Smooth muscle cell (in vitro differentiated cells): ENCODE measurements at regions not wholly inside any gene's neighbourhood (a gene's known extent, or its start where the extent isn't known, plus 50 kb on each side); places are given as distances from the start of the nearest gene placed in this dataset.

Experiments used
- DNase-seq: peaks from one replicate; lab custom pipeline; 2025; ENCODE audit not compliant: unreplicated experiment; lab: John Stamatoyannopoulos, UW
- H2AFZ ChIP-seq: fragments of 200-600 bp; sonication (generic); 2 replicates; pipeline ENCODE4 v1.6.0; 2016; ENCODE audit warnings: antibody characterized with exemption, low read depth, mild to moderate bottlenecking
- H3F3A ChIP-seq: fragments of 200-600 bp; sonication (generic); 2 replicates; pipeline ENCODE4 v1.6.0; 2017; ENCODE audit warnings: antibody characterized with exemption, low read depth
- H3K27ac ChIP-seq: fragments of 200-600 bp; sonication (generic); 2 replicates; pipeline ENCODE4 v1.5.1; 2016; ENCODE audit warnings: low read depth, mild to moderate bottlenecking
- H3K27me3 ChIP-seq: fragments of 200-600 bp; sonication (generic); 2 replicates; pipeline ENCODE4 v1.6.1; 2016; ENCODE audit warnings: low read depth, mild to moderate bottlenecking
- H3K36me3 ChIP-seq: fragments of 200-600 bp; sonication (generic); 2 replicates; pipeline ENCODE4 v1.5.1; 2016; ENCODE audit warnings: low read depth
- H3K4me1 ChIP-seq: fragments of 200-600 bp; sonication (generic); 2 replicates; pipeline ENCODE4 v1.5.1; 2016; ENCODE audit warnings: low read depth
- H3K4me2 ChIP-seq: fragments of 200-600 bp; sonication (generic); 2 replicates; pipeline ENCODE4 v1.6.0; 2016; ENCODE audit warnings: mild to moderate bottlenecking
- H3K4me3 ChIP-seq: fragments of 200-600 bp; sonication (generic); 2 replicates; pipeline ENCODE4 v1.5.1; 2016; ENCODE audit warnings: mild to moderate bottlenecking
- H3K79me2 ChIP-seq: fragments of 200-600 bp; sonication (generic); 2 replicates; pipeline ENCODE4 v1.6.0; 2016; ENCODE audit warnings: low read depth, mild to moderate bottlenecking
- H3K9ac ChIP-seq: fragments of 200-600 bp; sonication (generic); 2 replicates; pipeline ENCODE4 v1.6.0; 2016; ENCODE audit warnings: low read depth
- H3K9me3 ChIP-seq: fragments of 200-600 bp; sonication (generic); replicated peaks from 2 replicates; pipeline ENCODE4 v1.5.1; 2016; ENCODE audit warnings: low read depth
- H4K20me1 ChIP-seq: fragments of 200-600 bp; sonication (generic); 2 replicates; pipeline ENCODE4 v1.6.0; 2016; ENCODE audit warnings: low read depth
- whole genome bisulfite sequencing: methylation state at CpG from one replicate; pipeline ENCODE4 v1.1.7; 2016; ENCODE audit warnings: low lambda C conversion rate; 5-methylcytosine and 5-hydroxymethylcytosine counted together
- TF ChIP-seq, protein P1 (sequence below): fragments of 200-600 bp; sonication (generic); IDR thresholded peaks from 2 replicates; pipeline ENCODE4 v1.5.1; 2017; ENCODE audit warnings: borderline replicate concordance, mild to moderate bottlenecking, antibody characterized with exemption; ENCODE audit not compliant: insufficient read depth, poor library complexity, severe bottlenecking

DNA sequence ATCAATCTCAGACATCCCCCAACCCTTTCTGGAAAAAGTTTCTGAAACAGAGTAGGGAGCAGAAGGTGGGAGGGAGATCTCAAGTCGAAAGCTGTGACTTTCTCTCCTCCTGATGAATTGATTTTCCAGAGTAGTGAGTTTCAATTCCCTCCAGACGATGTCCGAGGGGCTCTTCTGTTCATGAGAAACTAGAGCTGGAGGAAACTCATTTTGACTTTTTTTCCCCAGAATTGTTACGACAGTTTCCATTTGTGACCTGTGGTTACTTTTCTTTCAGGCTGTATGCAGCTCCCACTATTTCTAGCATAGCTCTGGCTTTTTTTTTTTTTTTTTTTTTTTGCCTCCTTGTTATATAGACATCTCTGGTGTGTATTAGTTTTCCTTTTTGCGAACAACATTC lies 422.1 kb upstream of the SALL1 start:
- H3K79me2 ChIP-seq = no peaks in the 10 kb centered on the region

DNA sequence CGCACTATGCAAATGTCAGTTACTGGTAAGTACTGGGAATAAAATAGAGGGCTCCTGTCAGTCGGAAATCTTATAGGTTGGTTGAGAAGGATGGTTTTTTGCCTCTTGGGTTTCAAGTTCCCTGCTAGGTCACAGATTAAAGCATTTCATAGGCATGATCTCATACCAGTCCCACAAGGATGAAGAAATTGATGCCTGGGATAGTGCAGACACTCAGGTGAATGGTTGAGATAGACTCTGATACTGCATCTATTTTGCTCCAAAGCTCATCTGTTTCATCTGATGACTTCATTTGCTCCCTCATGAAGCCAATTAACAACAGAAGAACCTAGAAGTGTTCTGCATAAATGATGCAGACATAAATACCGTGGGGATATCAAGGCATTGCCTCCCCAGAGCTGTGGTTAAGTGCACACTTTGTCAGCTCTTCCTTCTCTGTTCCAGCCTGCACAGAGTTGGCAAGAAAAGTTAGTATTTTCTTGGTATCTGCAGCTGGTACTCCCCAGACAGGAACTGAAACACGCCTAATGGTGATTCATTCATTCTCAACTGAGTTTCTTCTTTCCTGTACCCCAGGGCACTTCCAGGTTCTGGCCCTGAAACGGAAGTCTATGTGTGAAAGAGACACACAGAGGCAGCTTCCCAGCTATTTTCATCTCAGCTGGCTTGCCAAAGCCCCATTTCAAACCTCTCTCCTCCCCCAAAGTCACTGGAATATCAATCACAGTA lies 418.3 kb upstream of the SALL1 start:
- TF ChIP-seq, protein P1, sequence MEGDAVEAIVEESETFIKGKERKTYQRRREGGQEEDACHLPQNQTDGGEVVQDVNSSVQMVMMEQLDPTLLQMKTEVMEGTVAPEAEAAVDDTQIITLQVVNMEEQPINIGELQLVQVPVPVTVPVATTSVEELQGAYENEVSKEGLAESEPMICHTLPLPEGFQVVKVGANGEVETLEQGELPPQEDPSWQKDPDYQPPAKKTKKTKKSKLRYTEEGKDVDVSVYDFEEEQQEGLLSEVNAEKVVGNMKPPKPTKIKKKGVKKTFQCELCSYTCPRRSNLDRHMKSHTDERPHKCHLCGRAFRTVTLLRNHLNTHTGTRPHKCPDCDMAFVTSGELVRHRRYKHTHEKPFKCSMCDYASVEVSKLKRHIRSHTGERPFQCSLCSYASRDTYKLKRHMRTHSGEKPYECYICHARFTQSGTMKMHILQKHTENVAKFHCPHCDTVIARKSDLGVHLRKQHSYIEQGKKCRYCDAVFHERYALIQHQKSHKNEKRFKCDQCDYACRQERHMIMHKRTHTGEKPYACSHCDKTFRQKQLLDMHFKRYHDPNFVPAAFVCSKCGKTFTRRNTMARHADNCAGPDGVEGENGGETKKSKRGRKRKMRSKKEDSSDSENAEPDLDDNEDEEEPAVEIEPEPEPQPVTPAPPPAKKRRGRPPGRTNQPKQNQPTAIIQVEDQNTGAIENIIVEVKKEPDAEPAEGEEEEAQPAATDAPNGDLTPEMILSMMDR = no peak
- no peak overlapping the region for H3K27ac ChIP-seq
- no peaks in the 10 kb centered on the region for H3K36me3 ChIP-seq
- no peak overlapping the region for H3K9ac ChIP-seq
- no peak overlapping the region for H2AFZ ChIP-seq
- H3F3A ChIP-seq = no peaks in the 10 kb centered on the region
- H3K4me1 ChIP-seq = no peaks in the 10 kb centered on the region
- no peaks in the 10 kb centered on the region for H3K79me2 ChIP-seq
- no peak overlapping the region for H3K4me3 ChIP-seq
- WGBS = 82% methylated on average over 5 of the region's 5 CpGs
- DNase-seq = no peak
- no peaks in the 10 kb centered on the region for H3K9me3 ChIP-seq
- peaks cover 46% of the 10 kb centered on the region for H3K27me3 ChIP-seq
- no peaks in the 10 kb centered on the region for H4K20me1 ChIP-seq
- H3K4me2 ChIP-seq = no peak overlapping the region

More for the DNA sequence above, 422.1 kb upstream of the SALL1 start:
- H4K20me1 ChIP-seq = no peaks in the 10 kb centered on the region
- no peaks in the 10 kb centered on the region for H3K36me3 ChIP-seq
- TF ChIP-seq, protein P1 = no peak
- no peak overlapping the region for H3K4me2 ChIP-seq
- peaks cover 68% of the 10 kb centered on the region for H3K27me3 ChIP-seq
- H3F3A ChIP-seq = no peaks in the 10 kb centered on the region
- WGBS = 92% methylated on average over 5 of the region's 5 CpGs
- H3K4me3 ChIP-seq = no peak overlapping the region
- no peaks in the 10 kb centered on the region for H3K9me3 ChIP-seq
- no peak overlapping the region for H2AFZ ChIP-seq
- DNase-seq = no peak
- no peak overlapping the region for H3K27ac ChIP-seq
- H3K4me1 ChIP-seq = peaks cover 8% of the 10 kb centered on the region
- H3K9ac ChIP-seq = no peak overlapping the region

DNA sequence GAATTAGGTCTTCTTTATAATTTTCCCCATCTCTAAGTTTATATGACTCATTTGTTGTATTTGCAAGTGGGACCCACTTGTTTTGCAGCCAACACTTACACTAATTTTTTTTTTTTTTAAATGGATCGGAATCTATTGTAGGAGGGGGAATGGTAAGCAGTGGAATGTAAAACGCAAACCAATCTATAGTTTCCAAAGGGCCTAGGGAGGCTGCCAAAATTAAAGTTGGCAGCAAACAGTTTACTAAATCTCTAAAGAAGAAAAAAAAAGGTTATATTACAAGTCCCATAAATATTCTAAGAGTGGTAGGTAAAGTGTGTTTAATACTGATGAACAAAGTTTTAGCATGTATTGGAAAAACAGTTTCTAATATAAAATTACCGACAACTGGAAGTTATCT lies 416.8 kb upstream of the SALL1 start:
- H3K4me1 ChIP-seq = no peaks in the 10 kb centered on the region
- H3K9ac ChIP-seq = no peak overlapping the region
- 96% methylated on average over 3 of the region's 3 CpGs for WGBS
- no peaks in the 10 kb centered on the region for H3K36me3 ChIP-seq
- TF ChIP-seq, protein P1 = no peak
- H3K27me3 ChIP-seq = peaks cover 32% of the 10 kb centered on the region
- H3K79me2 ChIP-seq = no peaks in the 10 kb centered on the region
- no peak overlapping the region for H3K4me2 ChIP-seq
- H3K9me3 ChIP-seq = no peaks in the 10 kb centered on the region
- no peak for DNase-seq
- no peak overlapping the region for H2AFZ ChIP-seq
- H3K27ac ChIP-seq = no peak overlapping the region
- H3F3A ChIP-seq = no peaks in the 10 kb centered on the region
- no peak overlapping the region for H3K4me3 ChIP-seq
- H4K20me1 ChIP-seq = no peaks in the 10 kb centered on the region

DNA sequence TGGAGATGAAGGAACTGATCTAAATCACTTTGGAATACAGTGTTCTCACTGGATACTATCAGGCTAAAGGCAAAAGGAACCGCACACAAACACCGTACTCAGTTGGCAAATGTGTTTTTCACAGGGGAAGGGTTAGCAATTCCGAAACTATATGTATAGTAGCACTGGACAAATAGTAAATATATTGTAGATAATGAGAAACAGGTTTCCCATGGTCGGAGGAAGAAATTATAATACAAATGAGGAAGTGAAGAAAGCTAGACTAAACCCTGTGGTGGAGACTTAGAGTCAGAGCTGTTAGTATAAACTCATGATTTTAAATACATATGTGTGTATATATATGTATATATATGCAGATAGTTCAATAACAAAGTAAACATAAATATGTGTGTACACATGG lies 414.1 kb upstream of the SALL1 start:
- no peaks in the 10 kb centered on the region for H4K20me1 ChIP-seq
- H3K4me1 ChIP-seq = no peaks in the 10 kb centered on the region
- H3K36me3 ChIP-seq = no peaks in the 10 kb centered on the region
- H3K27ac ChIP-seq = no peak overlapping the region
- TF ChIP-seq, protein P1 = no peak
- WGBS = 90% methylated on average over 4 of the region's 4 CpGs
- DNase-seq = no peak
- H3K9ac ChIP-seq = no peak overlapping the region
- H3K4me3 ChIP-seq = no peak overlapping the region
- H2AFZ ChIP-seq = no peak overlapping the region
- no peak overlapping the region for H3K4me2 ChIP-seq
- peaks cover 23% of the 10 kb centered on the region for H3K27me3 ChIP-seq
- H3K9me3 ChIP-seq = no peaks in the 10 kb centered on the region
- no peaks in the 10 kb centered on the region for H3K79me2 ChIP-seq
- no peaks in the 10 kb centered on the region for H3F3A ChIP-seq
